HCT116 (cell line): ENCODE measurements at regions not wholly inside any gene's neighbourhood (a gene's known extent, or its start where the extent isn't known, plus 50 kb on each side); places are given as distances from the start of the nearest gene placed in this dataset.

Experiments used
- ATAC-seq: fragments of 200-7000 bp; cut with Tn5 transposase; 2 replicates; pipeline ENCODE4 v1.9.1; 2020; ENCODE audit warnings: mild to moderate bottlenecking, moderate library complexity
- BruUV-seq: library from RNA; stranded (reverse); fragments of 400-500 nt; replicated peaks from 2 replicates; lab custom pipeline; 2021; lab: Mats Ljungman, UMichigan
- CTCF ChIA-PET: fragments of 300-600 bp; sonication (Branson Sonifier 250); formaldehyde crosslinking; loops from one replicate; lab custom pipeline; 2021; ENCODE audit warnings: antibody characterized with exemption; lab: Charles Lee
- POLR2A ChIA-PET: fragments of 300-600, 350-600 bp; sonication (Branson Sonifier 250); formaldehyde crosslinking; loops from one replicate; lab custom pipeline; 2021; ENCODE audit warnings: antibody characterized with exemption; lab: Charles Lee
- RAD21 ChIA-PET, 2 experiments: fragments of 300-600 bp; sonication (Branson Sonifier 250); formaldehyde crosslinking; loops; one replicate each; lab custom pipeline; 2023; ENCODE audit warnings: low total read pairs in 2 of 2; ENCODE audit not compliant: uncharacterized antibody in 2 of 2, unreplicated experiment in 2 of 2, low non-redundant PET in 1 of 2; lab: Charles Lee
- DNase-seq: peaks from one replicate; pipeline ENCODE4 v3.0.0-alpha.2; 2010; ENCODE audit warnings: low read depth, low spot score
- H2AFZ ChIP-seq: fragments of 200-600 bp; shearing (Covaris generic), sonication (generic); 2 replicates; pipeline ENCODE4 v1.6.1; 2017; ENCODE audit warnings: low read depth, mixed run types, mixed read lengths, antibody characterized with exemption, low read length; ENCODE audit not compliant: poor library complexity, severe bottlenecking
- H3K27ac ChIP-seq: 2 replicates; pipeline ENCODE4 v1.5.1; 2012; ENCODE audit warnings: low read depth, low read length
- H3K27me3 ChIP-seq: fragments of 200-600 bp; sonication (generic); 2 replicates; pipeline ENCODE4 v1.6.1; 2016; ENCODE audit warnings: mixed run types, low read length, mixed read lengths; ENCODE audit not compliant: insufficient read depth
- H3K36me3 ChIP-seq, 2 experiments: fragments of 200-500 bp in 1 of 2; fragments of 200-600 bp in 1 of 2; sonication (Bioruptor generic) in 1 of 2; sonication (generic) in 1 of 2; 2 replicates each; pipeline versions ENCODE4 v1.5.1 to v1.6.1; 2014 to 2016; ENCODE audit warnings: low read length in 2 of 2, inconsistent platforms in 1 of 2, mixed read lengths in 1 of 2, mixed run types in 1 of 2; ENCODE audit not compliant: insufficient read depth in 2 of 2, control insufficient read depth in 1 of 2
- H3K4me1 ChIP-seq, 2 experiments: fragments of 200-600 bp in 1 of 2; sonication (generic) in 1 of 2; 2 replicates each; pipeline versions ENCODE4 v1.5.1 to v1.6.1; 2012 to 2017; ENCODE audit warnings: low read length in 2 of 2, inconsistent platforms in 1 of 2, mild to moderate bottlenecking in 1 of 2, mixed read lengths in 1 of 2, mixed run types in 1 of 2, moderate library complexity in 1 of 2; ENCODE audit not compliant: insufficient read depth in 2 of 2, control insufficient read depth in 1 of 2
- H3K4me2 ChIP-seq: fragments of 200-600 bp; sonication (generic); 2 replicates; pipeline ENCODE4 v1.6.1; 2017; ENCODE audit warnings: mixed run types, low read length, mixed read lengths
- H3K4me3 ChIP-seq, 2 experiments: fragments of 200-600 bp in 1 of 2; sonication (generic) in 1 of 2; replicated peaks in 1 of 2; 2 replicates each; pipeline ENCODE4 v1.5.1; 2011 to 2016; ENCODE audit warnings: low read length in 2 of 2, control low read depth in 1 of 2, low read depth in 1 of 2, mild to moderate bottlenecking in 1 of 2, mixed read lengths in 1 of 2, mixed run types in 1 of 2
- H3K79me2 ChIP-seq: fragments of 200-600 bp; sonication (generic); 2 replicates; pipeline ENCODE4 v1.6.1; 2017; ENCODE audit warnings: mild to moderate bottlenecking, mixed run types, low read length, moderate library complexity, mixed read lengths; ENCODE audit not compliant: insufficient read depth
- H3K9ac ChIP-seq: fragments of 200-600 bp; sonication (generic); 2 replicates; pipeline ENCODE4 v1.6.1; 2016; ENCODE audit warnings: low read length, mixed read lengths
- H3K9me2 ChIP-seq: fragments of 200-600 bp; sonication (generic), shearing (Covaris generic); 2 replicates; pipeline ENCODE4 v1.6.1; 2017; ENCODE audit warnings: mixed run types, mild to moderate bottlenecking, moderate library complexity; ENCODE audit not compliant: insufficient read depth
- H3K9me3 ChIP-seq, 2 experiments: fragments of 200-500 bp in 1 of 2; fragments of 200-600 bp in 1 of 2; sonication (Bioruptor generic) in 1 of 2; sonication (generic) in 1 of 2; 2 replicates each; pipeline ENCODE4 v1.6.1; 2014 to 2017; ENCODE audit warnings: low read length in 2 of 2, mixed read lengths in 2 of 2, inconsistent platforms in 1 of 2, low read depth in 1 of 2, mild to moderate bottlenecking in 1 of 2, mixed run types in 1 of 2, moderate library complexity in 1 of 2; ENCODE audit not compliant: control insufficient read depth in 1 of 2, insufficient read depth in 1 of 2
- H4K20me1 ChIP-seq: fragments of 200-600 bp; sonication (generic), shearing (Covaris generic); 2 replicates; pipeline ENCODE4 v1.6.1; 2017; ENCODE audit warnings: mixed run types, mild to moderate bottlenecking, moderate library complexity; ENCODE audit not compliant: insufficient read depth
- CBX3 ChIP-seq: IDR thresholded peaks from 2 replicates; pipeline ENCODE4 v1.6.1; 2012; ENCODE audit warnings: low read depth
- EGR1 ChIP-seq: IDR thresholded peaks from 2 replicates; pipeline ENCODE4 v1.6.1; 2012; ENCODE audit warnings: low read depth
- ELF1 ChIP-seq: IDR thresholded peaks from 2 replicates; pipeline ENCODE4 v1.6.1; 2012; ENCODE audit warnings: low read depth, borderline replicate concordance
- EZH2phosphoT487 ChIP-seq: fragments of 200-600 bp; IDR thresholded peaks from 2 replicates; pipeline ENCODE4 v1.6.1; 2018; ENCODE audit warnings: antibody characterized with exemption, borderline replicate concordance
- FOSL1 ChIP-seq: IDR thresholded peaks from 2 replicates; pipeline ENCODE4 v1.6.1; 2012; ENCODE audit warnings: low read depth
- JUND ChIP-seq: IDR thresholded peaks from 2 replicates; pipeline ENCODE4 v1.6.1; 2012
- POLR2A ChIP-seq: IDR thresholded peaks from 2 replicates; pipeline ENCODE4 v1.7.0; 2011; ENCODE audit warnings: borderline replicate concordance; ENCODE audit not compliant: insufficient read depth, insufficient read length; ENCODE audit errors: extremely low read depth
- POLR2AphosphoS5 ChIP-seq: IDR thresholded peaks from 2 replicates; pipeline ENCODE4 v1.6.1; 2011; ENCODE audit warnings: mild to moderate bottlenecking, low read depth, low read length, moderate library complexity
- REST ChIP-seq: IDR thresholded peaks from 2 replicates; pipeline ENCODE4 v1.6.1; 2012; ENCODE audit warnings: low read depth
- SIN3A ChIP-seq: IDR thresholded peaks from 2 replicates; pipeline ENCODE4 v1.6.1; 2012; ENCODE audit warnings: low read depth
- SRF ChIP-seq: IDR thresholded peaks from 2 replicates; pipeline ENCODE4 v1.6.1; 2012; ENCODE audit warnings: low read depth
- TCF7L2 ChIP-seq: IDR thresholded peaks from 2 replicates; pipeline ENCODE4 v1.7.0; 2011; ENCODE audit warnings: borderline replicate concordance, inconsistent platforms; ENCODE audit not compliant: insufficient read depth, insufficient read length; ENCODE audit errors: extremely low read depth
- ZBTB33 ChIP-seq: IDR thresholded peaks from 2 replicates; pipeline ENCODE4 v1.6.1; 2011; ENCODE audit warnings: mild to moderate bottlenecking, low read length, moderate library complexity; ENCODE audit not compliant: insufficient replicate concordance; ENCODE audit errors: extremely low read depth
- ZFX ChIP-seq: fragments of 450-650 bp; IDR thresholded peaks from 2 replicates; pipeline ENCODE4 v1.6.1; 2017
- ZNF274 ChIP-seq: fragments of 200-500 bp; sonication (Bioruptor generic); IDR thresholded peaks from 2 replicates; pipeline ENCODE4 v1.6.1; 2014; ENCODE audit warnings: mild to moderate bottlenecking, low read depth, low read length, inconsistent platforms
- intact Hi-C: fragments of 100-400 bp; cut with micrococcal nuclease; formaldehyde crosslinking; loops from 2 replicates; pipeline ENCODE4 v1.10.0; 2022

- no TSS peak for BruUV-seq
- ATAC-seq (no peak), DNase-seq (no peak)
- CTCF ChIA-PET: no interaction called here
- no peaks in the 10 kb centered on the region for H3K4me1 ChIP-seq
- no peak overlapping the region for H2AFZ ChIP-seq
- H3K36me3 ChIP-seq: no peaks in the 10 kb centered on the region
- no peak overlapping the region for H3K27ac ChIP-seq
- no peaks in the 10 kb centered on the region for H3K9me3 ChIP-seq
- no peaks in the 10 kb centered on the region for H4K20me1 ChIP-seq
- H3K4me2 ChIP-seq: no peak overlapping the region
- H3K9ac ChIP-seq: no peak overlapping the region
- no peaks in the 10 kb centered on the region for H3K79me2 ChIP-seq
- no peak overlapping the region for H3K4me3 ChIP-seq
- RAD21 ChIA-PET: no interaction called here
- TF ChIP-seq SIN3A: no peak
- no peak for TF ChIP-seq POLR2AphosphoS5
- TF ChIP-seq POLR2A: no peak
- TF ChIP-seq ZFX: no peak
- TF ChIP-seq EZH2phosphoT487: no peak
- no peak for TF ChIP-seq ELF1
- TF ChIP-seq SRF: no peak
- no peak for TF ChIP-seq JUND
- TF ChIP-seq FOSL1: no peak
- no peak for TF ChIP-seq EGR1
- TF ChIP-seq REST: no peak
- TF ChIP-seq TCF7L2: no peak
- TF ChIP-seq CBX3: no peak
- TF ChIP-seq ZNF274: no peak
- no peak for TF ChIP-seq ZBTB33
- intact Hi-C loops: no loop called here
- H3K27me3 ChIP-seq: no peaks in the 10 kb centered on the region
- no peaks in the 10 kb centered on the region for H3K9me2 ChIP-seq
- POLR2A ChIA-PET: no interaction called here
Measured at GRCh38 chr3:124632566-124633140, 97.6 kb upstream of the UMPS start.
